ENCODE measurements at regions not wholly inside any gene's neighbourhood (a gene's known extent, or its start where the extent isn't known, plus 50 kb on each side); places are given as distances from the start of the nearest gene placed in this dataset.

DNA sequence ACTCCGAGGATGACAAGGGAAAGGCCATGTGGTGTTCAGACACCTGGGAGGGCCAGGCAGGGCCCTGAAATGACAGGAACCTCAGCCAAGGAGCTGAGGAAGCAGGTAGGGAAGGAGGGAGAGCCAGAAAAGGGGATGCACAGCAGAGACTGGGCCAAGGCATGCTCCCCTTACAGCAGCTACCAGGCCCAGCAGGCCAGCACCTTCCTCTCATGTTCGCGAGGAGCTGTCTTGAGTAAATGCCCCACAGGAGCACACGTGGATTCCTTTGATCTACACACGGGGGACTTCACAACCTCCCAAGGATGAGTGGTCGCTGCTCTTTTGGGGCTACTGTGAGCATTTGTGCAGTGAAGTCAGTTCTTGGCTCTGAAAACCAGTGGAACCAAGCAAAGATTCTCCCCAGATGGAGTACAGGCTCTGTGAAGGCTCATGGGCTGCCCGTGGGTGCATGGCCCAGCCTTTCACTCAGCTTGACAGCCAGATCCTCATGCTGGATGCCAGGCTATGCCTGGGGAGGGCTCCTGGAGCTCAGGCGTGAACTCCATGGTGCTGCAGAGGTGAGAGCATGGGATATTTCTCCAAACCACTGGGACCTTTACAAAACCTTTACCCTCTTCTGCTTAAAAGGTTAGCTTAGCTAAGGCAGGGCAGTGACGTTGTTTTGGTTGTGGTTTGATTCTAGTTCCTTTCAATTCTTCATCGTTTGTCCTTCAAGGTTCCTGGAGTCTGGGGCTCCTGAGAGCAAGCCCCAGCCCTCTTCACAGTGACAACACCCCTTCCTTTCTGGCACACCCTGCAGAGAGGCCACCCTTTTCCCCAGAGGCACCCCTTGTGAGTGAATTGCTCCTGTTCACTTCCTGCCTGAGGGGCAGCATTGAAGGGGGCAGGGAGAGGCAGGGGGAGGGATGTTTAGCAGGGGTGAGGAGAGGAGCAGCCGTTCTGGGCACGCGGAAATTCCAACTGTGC is 74.2 kb upstream of the ZPBP start:
- no peak for DNase-seq

DNA sequence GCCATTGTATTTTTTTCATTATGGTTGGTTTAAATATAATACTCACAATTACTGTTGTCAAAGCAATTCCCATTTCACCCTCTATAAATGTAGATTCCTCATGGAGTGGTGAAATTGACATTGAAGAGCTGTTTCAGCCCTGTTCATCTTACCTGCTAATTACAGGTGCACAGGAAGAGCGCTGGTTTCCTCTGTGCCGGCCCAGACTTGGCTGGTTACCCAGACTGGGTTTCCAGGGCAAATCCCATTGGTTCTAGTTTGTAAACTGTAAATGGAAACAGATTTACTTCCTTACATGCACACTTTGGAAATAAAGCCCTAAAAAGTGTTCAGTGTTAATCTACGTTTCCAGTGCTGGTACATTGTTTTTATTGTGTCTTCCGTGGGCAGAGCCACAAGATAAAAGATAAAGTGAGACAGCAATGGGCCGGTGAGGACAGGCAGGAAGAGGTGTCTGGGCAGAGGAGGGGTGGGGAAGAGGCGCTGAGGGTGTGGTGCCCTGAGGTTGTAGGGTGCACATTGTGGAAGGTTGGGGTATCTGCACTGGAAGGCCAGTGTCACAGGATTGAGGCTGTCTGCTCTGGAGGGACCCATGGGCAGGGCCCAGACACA is 71.6 kb upstream of the ZPBP start:
- no peak for DNase-seq

DNA sequence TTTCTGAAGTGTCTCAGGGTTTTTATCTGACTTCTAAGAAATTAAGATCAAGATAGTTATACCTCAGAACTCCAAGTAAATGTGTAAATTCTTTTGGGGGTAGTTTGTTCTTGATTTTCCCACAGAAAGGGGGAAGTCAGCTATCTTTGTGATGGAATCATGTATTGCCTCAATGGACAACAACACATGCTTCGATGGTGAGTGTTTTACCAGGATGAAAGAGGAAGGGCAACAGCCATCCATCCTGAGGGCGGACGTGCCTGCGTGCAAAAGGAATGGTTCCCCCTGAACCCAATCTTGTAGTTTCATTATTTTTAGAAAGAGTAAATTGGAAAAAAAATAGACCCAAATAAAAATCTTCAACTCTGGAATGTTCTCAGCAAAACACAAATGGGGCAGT is 67.2 kb upstream of the ZPBP start:
- DNase-seq: peak in 1 of 56 donors; percentile 9

DNA sequence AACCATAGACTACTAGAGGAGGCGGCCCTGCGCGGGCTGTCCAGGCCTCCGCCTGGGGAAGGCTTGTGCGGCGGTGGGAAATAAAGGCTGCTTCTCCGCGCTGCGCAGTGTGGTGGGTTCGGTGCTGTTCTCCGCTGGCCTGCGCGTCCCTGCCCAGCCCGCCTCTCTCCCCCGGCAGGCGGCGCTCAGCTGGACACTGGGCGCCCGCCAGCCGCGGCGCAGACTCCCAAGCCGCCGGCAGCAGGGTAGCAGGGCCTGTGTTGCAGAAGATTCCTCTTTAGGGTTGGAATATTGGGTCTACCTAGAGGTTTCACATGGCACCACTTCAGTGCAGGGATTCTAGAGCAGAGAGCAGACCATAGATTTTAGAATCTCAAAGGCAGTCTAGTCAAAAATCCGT is 66.1 kb upstream of the ZPBP start:
- DNase-seq: no peak

DNA sequence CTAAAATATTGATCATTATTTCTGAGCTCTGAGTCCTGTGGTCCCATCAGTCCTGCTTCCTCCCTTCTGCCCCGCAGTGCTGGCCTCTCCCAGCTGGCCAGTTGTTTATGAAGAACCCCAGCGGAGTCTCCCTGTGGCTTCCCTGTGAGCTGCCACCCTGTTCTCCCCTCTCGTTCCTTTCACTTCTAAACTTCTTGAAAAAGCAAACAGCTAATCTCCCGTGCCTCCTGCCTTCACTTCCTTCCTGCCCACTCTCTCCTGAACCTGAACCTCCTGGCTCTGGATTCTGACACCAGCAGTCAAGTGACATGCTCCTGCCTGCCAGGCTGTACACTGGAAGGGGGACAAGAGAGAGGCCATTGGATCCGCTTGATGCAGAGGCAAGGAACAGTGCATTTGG is 63.7 kb upstream of the ZPBP start:
- DNase-seq: no peak

DNA sequence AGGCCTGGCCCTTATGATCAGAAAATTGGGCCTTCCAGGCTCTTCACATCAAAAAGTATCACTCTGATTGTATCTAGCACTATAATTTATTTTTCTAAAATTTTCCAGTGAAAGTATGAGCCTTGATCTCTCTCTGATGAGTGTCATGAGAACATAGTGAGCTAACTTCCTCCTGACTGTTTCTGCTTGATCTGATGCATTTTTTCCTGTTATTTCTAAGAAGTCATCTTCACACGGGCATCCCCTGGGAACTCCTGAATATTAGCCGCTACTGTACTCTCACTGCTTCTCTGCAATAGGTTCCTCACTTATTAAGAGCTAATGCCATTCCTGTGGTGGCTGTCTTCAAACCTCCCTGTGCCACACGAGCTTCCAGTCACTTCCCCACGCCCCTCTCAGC is 63.1 kb upstream of the ZPBP start:
- no peak for DNase-seq

DNA sequence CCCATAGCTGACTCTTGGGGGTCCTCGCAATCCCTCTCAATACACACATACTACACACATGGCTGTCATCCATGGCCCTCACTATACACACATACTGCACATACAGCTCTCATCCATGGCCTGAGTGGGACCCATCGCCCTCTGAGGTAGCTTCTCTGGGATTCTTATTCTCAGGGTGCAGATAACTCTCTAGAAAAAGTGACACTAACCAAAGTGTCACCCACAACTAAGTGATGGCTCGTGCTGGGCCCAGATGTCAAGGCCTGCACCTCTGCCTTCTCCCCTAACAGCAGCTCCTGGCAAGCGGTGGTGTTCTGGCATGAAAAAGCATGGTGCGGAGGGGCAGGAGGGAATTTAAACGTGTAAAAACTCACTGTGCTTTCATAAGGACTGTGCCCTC is 62.7 kb upstream of the ZPBP start:
- DNase-seq: no peak

DNA sequence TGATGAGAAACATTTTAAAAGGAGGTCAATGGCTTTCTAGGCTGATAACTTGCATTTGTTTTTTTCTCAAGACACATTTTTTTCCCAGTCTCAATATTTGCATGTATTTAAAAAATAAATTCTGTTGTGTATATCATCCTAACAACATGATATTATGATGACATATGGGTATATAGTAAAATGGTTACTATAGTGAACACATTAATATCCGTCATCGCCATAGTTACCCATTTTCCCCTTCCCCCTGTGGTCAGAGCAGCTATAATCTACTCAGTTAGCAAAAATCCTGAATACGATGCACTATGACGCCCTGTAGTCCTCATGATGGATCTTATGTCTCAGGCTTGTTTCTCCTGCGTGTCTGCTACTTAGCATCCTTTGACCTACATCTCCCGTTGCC is 60.9 kb upstream of the ZPBP start:
- no peak for DNase-seq

DNA sequence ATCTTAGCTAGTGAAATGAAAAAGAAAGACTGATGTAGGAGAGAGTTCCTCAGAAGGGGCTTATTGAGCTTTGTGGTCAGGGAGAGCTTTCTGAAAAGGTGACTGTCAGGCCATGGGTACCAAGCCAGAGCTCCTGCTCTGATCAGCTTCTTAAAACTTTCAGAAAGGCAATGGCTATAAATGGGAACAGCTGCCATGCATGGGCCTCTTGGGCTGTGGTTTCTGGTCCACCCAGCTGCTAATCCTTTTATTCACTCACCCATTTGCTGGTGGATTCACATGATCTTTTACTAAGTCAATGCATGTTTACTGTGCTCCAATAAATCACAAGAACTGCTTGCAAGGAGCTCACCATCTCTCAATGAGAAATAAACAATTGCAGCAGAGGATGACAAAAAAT is 60.1 kb upstream of the ZPBP start:
- DNase-seq: no peak

DNA sequence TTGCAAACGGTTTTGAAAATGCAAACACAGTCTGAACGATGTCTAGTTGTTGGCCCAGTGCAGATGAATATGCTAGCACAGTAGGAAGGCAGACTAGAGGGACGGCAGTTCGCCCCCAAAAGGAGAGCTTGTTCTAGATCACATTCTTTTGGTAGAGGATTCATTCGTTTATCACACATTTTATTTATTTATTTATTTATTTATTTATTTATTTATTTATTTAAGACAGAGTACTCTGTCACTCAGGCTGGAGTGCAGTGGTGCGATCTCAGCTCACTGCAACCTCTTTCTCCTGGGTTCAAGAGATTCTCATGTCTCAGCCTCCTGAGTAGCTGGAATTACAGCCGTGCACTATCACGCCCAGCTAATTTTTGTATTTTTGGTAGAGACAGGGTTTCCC is 59.4 kb upstream of the ZPBP start:
- DNase-seq: no peak

DNA sequence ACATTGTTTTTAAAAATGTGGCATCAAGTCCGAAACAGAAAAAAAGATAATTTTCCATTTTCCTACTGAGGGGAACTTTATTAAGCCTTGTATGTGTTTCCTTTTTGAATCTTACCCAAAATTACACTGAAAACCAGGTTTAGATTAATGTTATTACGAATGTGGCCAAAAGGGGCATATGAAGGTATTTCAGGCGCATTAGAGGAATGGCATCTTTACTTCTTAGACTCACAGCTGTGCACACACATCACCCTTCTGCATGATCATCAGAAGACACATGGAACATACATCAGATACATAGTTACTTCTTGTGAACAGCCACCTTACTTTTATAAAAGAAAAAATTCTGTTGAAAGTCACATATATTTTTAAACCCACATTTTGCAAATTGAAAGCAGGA is 58.6 kb upstream of the ZPBP start:
- DNase-seq: no peak

DNA sequence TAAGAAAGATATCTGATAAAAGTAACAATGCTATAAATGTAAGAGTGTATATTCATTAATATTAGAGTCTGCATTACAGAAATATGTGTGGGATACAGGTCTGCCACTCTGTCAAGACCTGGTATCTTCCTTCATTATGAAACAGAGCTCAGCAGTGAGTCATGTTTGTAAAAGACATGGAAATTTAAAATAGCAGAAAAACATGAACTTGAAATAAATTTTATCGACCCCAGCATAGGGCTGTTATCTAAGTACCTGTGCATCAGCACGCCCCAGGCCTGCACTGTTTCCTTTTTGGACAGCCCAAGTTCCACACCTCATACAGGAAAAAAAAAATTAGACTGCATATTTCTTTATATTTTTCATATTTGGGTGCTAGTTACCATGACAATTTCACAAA is 58.0 kb upstream of the ZPBP start:
- DNase-seq: no peak

DNA sequence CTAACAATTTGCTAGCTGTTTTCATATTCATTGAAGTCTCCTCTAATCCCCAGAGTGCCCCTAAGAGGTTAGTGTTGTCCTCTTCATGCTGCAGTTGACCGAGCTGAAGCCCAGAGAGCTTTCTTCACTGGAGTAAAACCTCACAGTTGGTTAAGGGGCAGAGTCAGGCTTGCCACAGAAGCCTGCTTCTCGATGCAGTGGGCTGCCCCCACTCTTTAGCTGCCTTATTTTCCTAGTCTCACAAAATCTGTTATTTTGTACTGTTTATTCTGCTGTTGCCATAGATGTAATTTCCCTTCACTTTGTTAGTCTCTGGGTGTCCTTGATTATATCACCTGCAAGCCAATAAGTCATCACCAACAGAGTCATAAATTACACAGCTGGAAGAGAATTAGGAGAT is 56.3 kb upstream of the ZPBP start:
- DNase-seq: no peak

DNA sequence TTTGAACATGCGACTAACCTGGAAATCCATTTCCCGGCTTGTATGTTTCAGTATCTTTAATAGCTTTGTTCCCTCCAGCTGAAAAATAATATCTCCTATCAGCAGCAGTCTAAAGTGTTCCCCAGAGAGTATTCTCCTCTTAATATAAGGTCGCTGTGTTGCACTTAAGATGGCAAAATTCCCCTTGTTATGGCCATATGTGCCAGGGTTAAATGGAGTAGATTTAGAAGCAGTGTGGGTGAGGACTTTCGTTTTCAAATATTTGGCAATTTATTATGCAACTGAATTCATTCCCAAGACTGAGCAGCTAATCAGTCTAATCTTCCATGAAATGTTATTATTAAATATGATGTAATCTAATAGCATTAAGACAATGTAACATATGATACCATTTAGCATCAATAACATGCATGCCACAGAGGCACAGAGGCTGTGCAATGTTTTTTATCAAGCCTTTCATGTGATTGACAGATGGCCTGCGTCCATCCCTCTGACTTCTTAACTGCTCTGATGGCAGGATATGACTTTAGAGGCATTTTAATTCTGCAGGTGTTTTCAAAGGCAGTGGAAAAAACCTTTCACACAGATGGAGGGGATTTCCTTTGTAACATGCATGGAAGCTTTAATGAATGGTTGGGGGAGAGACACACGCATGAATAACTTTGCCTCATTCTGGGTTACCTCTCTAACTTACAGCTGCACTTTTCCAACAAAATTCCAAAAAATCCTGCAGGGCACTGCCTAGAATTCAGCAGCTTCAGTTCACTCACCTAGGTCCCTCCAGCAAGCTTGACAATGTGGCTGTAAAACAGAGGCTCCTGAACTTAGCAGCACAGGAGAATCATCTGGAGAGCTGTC is 55.1 kb upstream of the ZPBP start:
- DNase-seq: no peak

DNA sequence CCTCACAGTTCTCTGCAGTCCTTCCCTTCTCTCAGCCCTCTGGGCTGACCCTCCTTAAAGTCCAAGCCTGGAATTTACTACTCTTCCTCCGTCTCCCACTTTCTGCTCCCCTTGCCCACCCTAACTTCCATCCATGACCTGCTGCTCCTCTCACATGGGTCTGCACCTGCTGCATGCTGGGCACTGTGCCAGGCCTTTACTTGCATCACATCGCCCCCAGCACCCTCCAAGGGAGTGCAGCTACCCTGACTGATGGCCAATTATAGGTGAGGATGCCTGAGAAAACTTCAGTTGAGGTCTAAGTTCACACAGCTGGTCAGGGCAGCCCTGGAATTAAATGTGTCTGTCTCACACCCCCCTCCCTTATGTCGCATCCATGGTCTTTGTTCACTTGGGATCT is 53.6 kb upstream of the ZPBP start:
- DNase-seq: no peak

DNA sequence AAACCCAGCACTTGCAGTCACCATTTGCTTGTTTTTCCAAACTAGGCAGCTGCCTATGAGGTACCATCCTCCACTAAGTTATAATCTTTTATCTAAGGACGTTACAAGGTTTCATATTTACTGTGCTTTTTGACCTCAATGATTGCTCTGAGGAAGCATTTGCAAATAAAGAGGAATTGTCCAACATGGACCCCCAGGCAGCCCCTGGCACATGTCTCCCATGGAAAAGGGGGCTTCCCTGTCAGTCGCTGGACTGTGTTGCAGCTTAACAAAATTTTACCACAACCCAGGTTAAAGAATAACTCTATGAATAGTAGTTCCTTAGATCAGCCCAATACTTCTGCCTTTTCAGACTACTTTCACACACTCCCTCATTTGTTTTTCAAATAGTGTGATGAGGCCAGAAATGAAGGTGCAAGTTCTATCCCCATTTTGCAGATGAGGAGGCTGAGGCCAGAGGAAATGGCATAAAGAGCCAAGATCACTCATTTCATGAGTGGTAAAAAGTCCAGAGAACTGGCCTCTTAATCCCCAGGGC is 52.8 kb upstream of the ZPBP start:
- DNase-seq: no peak

DNA sequence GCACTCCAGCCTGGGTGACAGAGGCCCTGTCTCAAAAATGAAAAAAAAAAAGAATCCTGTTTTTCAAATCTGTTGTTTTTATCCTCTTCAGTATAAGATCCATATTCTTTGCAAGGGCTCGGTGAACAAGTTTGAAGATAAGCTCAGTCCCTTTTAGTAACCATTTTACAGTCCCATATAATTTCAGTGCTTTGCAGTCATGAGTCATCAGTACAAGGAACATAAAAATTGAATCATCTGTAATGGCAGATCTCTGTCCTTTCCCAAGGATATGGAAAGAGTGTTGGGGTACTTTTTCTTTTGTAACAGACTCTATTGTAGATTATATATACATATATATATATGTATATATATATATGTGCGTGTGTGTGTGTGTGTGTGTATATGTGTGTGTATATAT is 52.2 kb upstream of the ZPBP start:
- DNase-seq: no peak

All from amygdala (tissue), 56 donors.